Right cardiac atrium (tissue), 5 donors: ENCODE measurements at regions not wholly inside any gene's neighbourhood (a gene's known extent, or its start where the extent isn't known, plus 50 kb on each side); places are given as distances from the start of the nearest gene placed in this dataset.

Source experiments
- ATAC-seq, 2 donors: fragments of 200-7000 bp; cut with Tn5 transposase; one replicate each; pipeline versions ENCODE4 v1.8.0 to v1.9.1; 2020; ENCODE audit warnings: moderate library complexity in 2 of 2, mild to moderate bottlenecking in 1 of 2
- DNase-seq, 3 donors: peaks; one replicate each; pipeline ENCODE4 v3.0.0-alpha.2; 2020
- H3K27ac ChIP-seq: one replicate; pipeline ENCODE4 v1.5.1; 2013; ENCODE audit warnings: mild to moderate bottlenecking, low read length, control low read depth, moderate library complexity
- H3K27me3 ChIP-seq: one replicate; pipeline ENCODE4 v1.6.1; 2013; ENCODE audit not compliant: control insufficient read depth, insufficient read depth
- H3K4me1 ChIP-seq: one replicate; pipeline ENCODE4 v1.6.1; 2013; ENCODE audit warnings: low read length; ENCODE audit not compliant: control insufficient read depth, insufficient read depth
- H3K4me3 ChIP-seq: one replicate; pipeline ENCODE4 v1.5.1; 2013; ENCODE audit warnings: low read length, control low read depth
- H3K9me3 ChIP-seq: one replicate; pipeline ENCODE4 v1.6.1; 2013; ENCODE audit warnings: low read length; ENCODE audit not compliant: control insufficient read depth
- WGBS: extraction: QIAGEN DNeasy Blood & Tissue Kit; methylation state at CpG from one replicate; pipeline ENCODE4 v1.1.7; 2013; 5-methylcytosine and 5-hydroxymethylcytosine counted together
- intact Hi-C, 4 donors: fragments of 100-400 bp; cut with DNase I; formaldehyde crosslinking; loops; one replicate each; pipeline versions ENCODE4 v1.11.0 to v1.14.0; 2022 to 2023
- donor health status: healthy with polysubstance abuse.
- donor health status: DM: no; HTN: yes; CAD: no.
- donor health status: DM: no; HTN: no; CAD: no.
- donor health status: DM: no; HTN: yes; CAD: no; lungs with severe emphysema.
- donor health status: DM: yes; HTN: yes; CAD: no.

DNA sequence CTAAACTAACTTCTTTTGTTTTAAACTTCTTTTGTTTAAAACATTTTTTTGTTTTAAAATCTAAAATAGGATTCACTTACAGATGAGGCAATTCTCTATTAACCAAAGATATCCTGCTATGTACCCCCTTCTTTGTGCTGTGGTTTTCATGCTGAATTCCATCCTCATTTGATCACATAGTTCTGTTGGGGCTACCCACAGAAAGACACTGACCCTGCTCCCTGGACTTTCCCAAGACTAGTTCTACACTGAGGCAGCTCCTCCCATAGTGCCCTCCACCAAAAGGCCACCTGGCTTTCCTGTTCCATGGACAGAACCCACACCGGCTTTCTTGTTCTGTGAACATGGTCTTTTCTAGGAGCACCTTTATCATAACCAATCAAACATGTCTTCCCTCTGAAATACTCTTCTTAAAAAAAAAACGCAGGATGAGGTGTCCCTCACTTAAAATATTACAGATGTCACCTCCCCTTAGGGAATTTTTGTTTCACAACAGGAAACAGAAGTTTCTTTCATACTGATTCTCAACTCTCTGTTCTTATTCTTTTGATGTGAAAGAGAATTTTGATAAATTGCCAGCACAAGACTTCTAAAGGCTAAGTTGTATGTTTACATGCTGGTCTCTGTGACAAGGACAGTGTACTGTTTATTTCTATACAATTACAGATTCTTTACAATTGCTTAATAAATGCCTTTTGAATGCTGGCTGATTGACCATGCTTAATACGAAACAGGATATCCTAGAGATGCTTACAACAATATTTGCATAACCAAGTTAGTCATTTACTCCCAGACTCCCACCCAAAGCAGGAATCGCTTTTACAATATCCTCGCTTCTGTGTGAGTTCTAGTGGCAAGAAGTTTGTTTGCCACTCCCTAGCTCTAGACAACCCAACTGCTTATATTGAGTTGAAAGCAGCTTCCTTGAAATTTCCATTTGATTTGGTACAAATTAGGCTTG, 300.4 kb downstream of the DTWD2 start:
- ATAC-seq (no peak), DNase-seq (no peak)
- no peaks in the 10 kb centered on the region for H3K27me3 ChIP-seq
- H3K9me3 ChIP-seq: no peaks in the 10 kb centered on the region
- H3K4me1 ChIP-seq: peaks cover 2% of the 10 kb centered on the region
- WGBS: 79% methylated on average over 5 of the region's 5 CpGs
- intact Hi-C loops: no loop called here
- H3K27ac ChIP-seq: no peak overlapping the region
- no peak overlapping the region for H3K4me3 ChIP-seq

DNA sequence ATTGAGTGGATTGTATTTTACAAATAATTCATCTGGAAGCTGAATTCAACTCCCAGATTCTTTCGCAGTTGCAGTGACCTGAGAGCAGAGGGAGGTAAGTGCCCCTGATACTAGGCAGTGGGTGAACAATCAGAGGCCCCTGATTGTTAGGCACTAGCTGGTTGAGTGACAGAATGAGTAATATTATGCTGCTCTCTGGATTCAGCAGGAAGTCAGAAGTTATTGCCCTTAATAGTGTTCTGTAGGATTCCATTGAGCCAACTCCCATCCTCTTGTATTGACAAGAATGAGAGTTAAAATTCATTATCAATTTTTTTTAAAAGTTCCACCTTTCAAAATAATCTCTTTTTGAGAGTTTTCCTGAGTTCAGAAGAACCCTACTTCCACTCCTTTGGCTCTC, 301.2 kb downstream of the DTWD2 start:
- DNase-seq (no peak), ATAC-seq (no peak)
- intact Hi-C loops: no loop called here
- no peak overlapping the region for H3K4me3 ChIP-seq
- H3K9me3 ChIP-seq: no peaks in the 10 kb centered on the region
- H3K27ac ChIP-seq: no peak overlapping the region
- 96% methylated on average over 1 of the region's 1 CpG for WGBS
- peaks cover 2% of the 10 kb centered on the region for H3K4me1 ChIP-seq
- H3K27me3 ChIP-seq: no peaks in the 10 kb centered on the region

DNA sequence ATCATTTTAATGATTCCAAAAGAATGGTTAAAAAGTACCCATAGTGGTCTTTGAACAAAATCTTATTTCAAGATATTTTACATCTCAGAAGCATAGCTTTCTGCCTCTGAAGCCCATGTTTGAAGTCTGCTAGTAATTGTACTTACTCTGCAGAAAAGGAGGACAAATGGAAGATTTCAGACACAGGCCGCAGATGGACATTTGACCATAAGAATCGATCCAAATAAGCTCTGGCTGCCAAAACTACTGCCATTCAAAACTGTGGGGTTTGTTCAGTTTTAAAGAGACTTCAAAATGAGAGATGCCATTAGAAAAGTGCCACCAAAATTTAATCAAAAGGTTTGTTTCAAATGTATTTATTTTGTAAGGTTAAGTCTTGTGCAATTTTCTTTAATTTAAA, 306.7 kb downstream of the DTWD2 start:
- H3K9me3 ChIP-seq: no peaks in the 10 kb centered on the region
- ATAC-seq (no peak), DNase-seq (no peak)
- H3K27ac ChIP-seq: no peak overlapping the region
- intact Hi-C loops: no loop called here
- WGBS: 58% methylated on average over 2 of the region's 2 CpGs
- H3K27me3 ChIP-seq: no peaks in the 10 kb centered on the region
- H3K4me1 ChIP-seq: peaks cover 2% of the 10 kb centered on the region
- no peak overlapping the region for H3K4me3 ChIP-seq

DNA sequence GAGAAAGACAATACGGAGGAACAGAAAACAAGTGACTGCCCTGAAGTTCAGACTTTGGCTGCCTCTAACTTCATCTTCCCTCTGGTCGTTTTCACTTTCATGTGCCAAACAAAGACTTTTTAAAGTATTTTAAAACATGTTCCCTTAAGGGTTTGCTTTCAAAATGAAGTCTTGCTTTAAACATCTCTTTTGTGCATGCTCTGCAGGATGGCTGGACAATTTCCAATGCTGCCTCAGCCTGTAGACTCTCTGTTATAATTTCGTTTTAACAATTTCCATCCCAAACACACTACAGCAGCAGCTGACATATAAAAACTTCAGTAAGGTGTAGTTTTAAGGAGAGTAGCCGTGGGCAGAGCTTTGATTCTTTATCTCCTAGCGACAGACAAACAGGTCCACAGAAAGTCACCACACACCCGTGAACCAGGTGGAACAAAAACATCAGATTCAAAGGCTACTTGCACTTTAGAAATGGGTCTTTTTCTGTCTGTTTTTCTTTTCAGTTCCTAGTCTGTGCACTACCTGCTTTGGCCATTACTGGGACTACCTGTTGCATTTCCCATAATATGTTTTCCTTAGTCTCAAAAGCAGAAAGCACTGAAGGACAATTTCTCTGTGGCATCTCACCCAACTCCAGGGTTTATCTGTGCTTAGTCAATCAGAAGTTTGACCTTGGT, 308.9 kb downstream of the DTWD2 start:
- H3K4me3 ChIP-seq: no peak overlapping the region
- 49% methylated on average over 6 of the region's 6 CpGs for WGBS
- intact Hi-C loops: no loop called here
- no peak overlapping the region for H3K27ac ChIP-seq
- H3K4me1 ChIP-seq: peaks cover 2% of the 10 kb centered on the region
- ATAC-seq: no peak
- H3K27me3 ChIP-seq: no peaks in the 10 kb centered on the region
- H3K9me3 ChIP-seq: no peaks in the 10 kb centered on the region
- DNase-seq: no peak

DNA sequence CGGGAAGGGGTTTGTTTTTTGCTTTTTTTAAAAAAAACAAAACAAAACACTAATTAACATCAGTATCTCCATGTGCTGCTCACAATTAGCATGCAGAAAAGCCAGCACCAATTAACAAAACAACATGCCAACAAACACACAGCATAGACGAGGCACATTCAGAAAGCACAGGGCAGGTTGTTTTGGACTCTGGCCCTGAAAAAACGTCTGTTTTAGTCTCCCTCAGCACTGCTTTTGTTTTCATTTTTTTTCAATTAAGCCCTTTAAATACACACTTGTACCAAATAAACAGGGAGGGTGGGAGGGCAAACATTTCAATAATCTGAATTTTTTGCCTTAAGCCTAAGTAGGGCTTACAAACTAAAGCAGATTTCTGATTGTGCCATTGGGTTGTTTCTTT, 309.6 kb downstream of the DTWD2 start:
- no peak overlapping the region for H3K27ac ChIP-seq
- peaks cover under 1% of the 10 kb centered on the region for H3K9me3 ChIP-seq
- H3K4me1 ChIP-seq: peaks cover 2% of the 10 kb centered on the region
- DNase-seq (no peak), ATAC-seq (no peak)
- WGBS: 36% methylated on average over 3 of the region's 3 CpGs
- no peaks in the 10 kb centered on the region for H3K27me3 ChIP-seq
- intact Hi-C loops: no loop called here
- H3K4me3 ChIP-seq: no peak overlapping the region

DNA sequence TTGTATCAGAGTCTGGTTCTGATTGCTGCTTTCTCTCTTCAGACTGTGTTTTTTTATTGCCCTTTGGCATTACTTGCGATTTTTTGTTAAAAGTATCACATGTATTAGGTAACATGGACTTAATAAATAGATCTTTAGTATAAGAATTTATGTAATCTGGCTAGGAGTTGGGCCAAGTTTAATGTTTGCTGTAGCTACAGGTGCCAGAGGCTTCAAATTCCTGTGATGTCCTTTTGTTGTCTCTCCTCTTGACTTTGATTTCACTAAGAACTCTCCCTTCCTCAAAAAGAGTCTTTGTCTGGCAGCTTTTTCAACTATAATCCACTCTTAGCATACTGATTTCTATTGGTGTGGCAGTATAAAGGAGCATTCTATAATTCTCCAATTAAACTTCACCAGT, 313.1 kb downstream of the DTWD2 start:
- Histone ChIP-seq H3K4me1 (no peaks in the 10 kb centered on the region), H3K9me3 (peaks cover 2% of the 10 kb centered on the region), H3K27me3 (no peaks in the 10 kb centered on the region), H3K27ac (no peak overlapping the region), H3K4me3 (no peak overlapping the region)
- intact Hi-C loops: no loop called here
- ATAC-seq (no peak), DNase-seq (no peak)
- WGBS: 81% methylated on average over 1 of the region's 1 CpG

DNA sequence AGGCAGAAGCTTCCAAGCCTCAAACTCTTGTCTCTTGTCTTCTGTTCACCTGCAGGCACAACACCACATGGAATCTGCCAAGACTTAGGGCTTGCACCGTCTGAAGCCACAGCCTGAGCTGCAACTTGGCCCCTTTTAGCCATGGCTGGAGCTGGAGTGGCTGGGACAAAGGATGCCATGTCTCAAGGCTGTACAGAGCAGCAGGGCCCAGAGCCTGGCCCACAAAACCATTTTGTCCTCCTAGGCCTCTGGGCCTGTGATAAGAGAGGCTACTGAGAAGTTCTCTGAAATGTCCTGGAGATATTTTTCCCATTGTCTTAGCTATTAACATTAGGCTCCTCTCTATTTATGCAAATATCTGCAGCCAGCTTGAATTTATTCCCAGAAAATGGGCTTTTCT, 330.8 kb downstream of the DTWD2 start:
- H3K27me3 ChIP-seq: no peaks in the 10 kb centered on the region
- intact Hi-C loops: no loop called here
- DNase-seq: no peak
- peaks cover 2% of the 10 kb centered on the region for H3K9me3 ChIP-seq
- no peak for ATAC-seq
- no peak overlapping the region for H3K4me3 ChIP-seq
- H3K27ac ChIP-seq: no peak overlapping the region
- WGBS: 69% methylated on average over 1 of the region's 1 CpG
- peaks cover 2% of the 10 kb centered on the region for H3K4me1 ChIP-seq

DNA sequence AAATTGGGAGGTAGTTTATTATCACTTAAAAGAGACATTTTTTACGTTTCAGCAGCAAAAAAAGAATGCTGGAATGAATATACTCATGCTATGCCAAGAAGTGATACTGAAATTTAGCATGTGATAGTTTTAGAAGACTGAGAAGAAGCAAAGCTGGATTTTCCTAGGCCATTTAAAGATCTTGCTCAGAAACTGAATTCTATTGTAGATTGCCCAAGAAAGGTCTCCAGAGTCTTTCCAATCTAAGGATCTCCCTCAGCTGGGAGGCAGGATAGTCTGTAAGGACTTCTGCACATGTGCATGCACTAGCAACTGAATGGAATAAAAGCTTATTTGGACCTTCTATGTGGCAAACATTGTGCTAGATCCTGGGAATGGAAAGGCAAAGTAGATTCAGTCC, 334.5 kb downstream of the DTWD2 start:
- DNase-seq (no peak), ATAC-seq (peak in 1 of 2 donors; percentile 62)
- intact Hi-C loops: no loop called here
- no peaks in the 10 kb centered on the region for H3K27me3 ChIP-seq
- 33% methylated on average over 1 of the region's 1 CpG for WGBS
- no peak overlapping the region for H3K27ac ChIP-seq
- H3K4me1 ChIP-seq: peaks cover 2% of the 10 kb centered on the region
- H3K4me3 ChIP-seq: no peak overlapping the region
- H3K9me3 ChIP-seq: peaks cover 2% of the 10 kb centered on the region

DNA sequence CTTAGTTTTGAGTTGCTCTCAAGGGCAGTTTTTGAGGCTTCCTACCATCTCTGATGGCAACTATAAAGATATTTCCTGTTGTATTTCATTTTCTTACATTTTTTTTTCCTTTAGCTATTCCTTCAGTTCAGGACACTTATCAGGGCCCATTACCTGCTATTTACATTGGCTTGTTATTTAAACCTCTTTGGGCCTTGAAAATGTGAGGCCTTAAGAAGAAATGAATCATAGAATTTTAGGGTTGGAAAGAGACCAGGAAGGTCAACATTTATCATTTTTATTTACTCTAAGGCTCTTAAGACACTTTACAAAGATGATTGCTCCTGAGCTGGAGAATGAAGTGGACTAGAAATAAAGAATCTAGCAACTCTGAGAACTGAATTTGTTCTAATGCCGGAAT, 335.2 kb downstream of the DTWD2 start:
- no peak for DNase-seq
- Histone ChIP-seq H3K27me3 (no peaks in the 10 kb centered on the region), H3K9me3 (peaks cover 2% of the 10 kb centered on the region), H3K4me3 (no peak overlapping the region), H3K4me1 (peaks cover 2% of the 10 kb centered on the region), H3K27ac (no peak overlapping the region)
- WGBS: 96% methylated on average over 1 of the region's 1 CpG
- no peak for ATAC-seq
- intact Hi-C loops: no loop called here

DNA sequence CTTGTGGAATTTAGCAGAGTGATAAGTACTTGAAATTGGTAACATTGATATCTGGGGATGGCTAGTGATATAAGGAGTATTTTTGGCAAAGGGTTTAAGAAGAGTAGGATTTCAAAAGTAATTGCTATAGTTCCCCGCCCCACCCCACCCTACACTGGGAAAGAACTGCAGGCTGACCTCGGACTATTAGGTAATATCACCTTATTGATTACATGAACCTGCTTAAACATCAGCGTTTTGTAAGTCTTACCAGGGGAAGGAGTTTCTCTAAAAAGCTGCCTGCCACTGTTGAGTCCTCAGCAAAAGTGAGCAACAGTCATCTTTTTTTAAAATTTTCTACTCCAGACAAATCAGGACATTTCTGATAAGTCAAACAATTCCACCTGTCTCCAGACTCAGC, 337.3 kb downstream of the DTWD2 start:
- no peaks in the 10 kb centered on the region for H3K27me3 ChIP-seq
- H3K4me3 ChIP-seq: no peak overlapping the region
- no peak overlapping the region for H3K27ac ChIP-seq
- H3K4me1 ChIP-seq: peaks cover 2% of the 10 kb centered on the region
- intact Hi-C loops: no loop called here
- H3K9me3 ChIP-seq: no peaks in the 10 kb centered on the region
- WGBS: 81% methylated on average over 3 of the region's 3 CpGs
- no peak for ATAC-seq
- DNase-seq: no peak

DNA sequence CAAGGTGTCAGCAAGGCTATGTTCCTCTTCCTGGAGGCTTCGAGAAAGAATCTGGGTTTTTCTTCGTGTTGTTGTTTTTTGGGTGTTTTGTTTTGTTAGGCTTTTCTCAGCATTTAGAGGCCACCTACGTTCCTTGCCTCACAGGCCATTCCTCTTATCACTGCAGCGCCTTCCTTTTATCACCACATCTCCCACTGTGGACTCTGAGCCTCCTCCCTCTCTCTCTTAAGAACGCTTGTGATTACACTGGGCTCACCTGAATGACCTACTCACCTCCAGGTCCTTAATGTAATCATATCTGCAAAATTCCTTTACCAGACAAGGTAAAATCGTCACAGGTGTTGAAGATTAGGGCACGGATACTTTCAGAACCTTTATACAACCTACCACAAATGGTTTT, 340.8 kb downstream of the DTWD2 start:
- Histone ChIP-seq H3K27me3 (no peaks in the 10 kb centered on the region), H3K4me3 (no peak overlapping the region), H3K9me3 (no peaks in the 10 kb centered on the region), H3K27ac (no peak overlapping the region), H3K4me1 (no peaks in the 10 kb centered on the region)
- ATAC-seq (no peak), DNase-seq (no peak)
- intact Hi-C loops: no loop called here
- WGBS: 54% methylated on average over 7 of the region's 7 CpGs
